IMR-90 (cell line): ENCODE measurements at regions not wholly inside any gene's neighbourhood (a gene's known extent, or its start where the extent isn't known, plus 50 kb on each side); places are given as distances from the start of the nearest gene placed in this dataset.

Source experiments
- ATAC-seq: fragments of 200-7000 bp; cut with Tn5 transposase; 2 replicates; pipeline ENCODE4 v1.9.1; 2020; ENCODE audit warnings: low read depth, mild to moderate bottlenecking, moderate library complexity
- BruUV-seq: library from RNA; stranded (reverse); fragments of 400-500 nt; replicated peaks from 2 replicates; lab custom pipeline; 2021; lab: Mats Ljungman, UMichigan
- CTCF ChIA-PET: fragments of 300-600 bp; formaldehyde crosslinking; extraction: SDS; loops from one replicate; lab custom pipeline; 2021; ENCODE audit warnings: antibody characterized with exemption; lab: Yijun Ruan, JAX
- POLR2A ChIA-PET: fragments of 300-600 bp; sonication (Branson Sonifier 250); formaldehyde crosslinking; loops from one replicate; lab custom pipeline; 2022; ENCODE audit warnings: antibody characterized with exemption; ENCODE audit not compliant: unreplicated experiment; lab: Charles Lee
- DNase-seq: peaks from one replicate; pipeline ENCODE4 v3.0.0; 2013
- H2AFZ ChIP-seq: replicated peaks from 2 replicates; pipeline ENCODE3; 2013; ENCODE audit warnings: low read length, mild to moderate bottlenecking; ENCODE audit not compliant: poor library complexity
- H2AK5ac ChIP-seq: 2 replicates; pipeline ENCODE4 v1.6.1; 2013; ENCODE audit warnings: low read depth, low read length, inconsistent platforms
- H2AK9ac ChIP-seq: replicated peaks from 2 replicates; pipeline ENCODE3; 2013; ENCODE audit warnings: mild to moderate bottlenecking, low read depth, low read length, moderate library complexity; ENCODE audit not compliant: poor library complexity
- H2BK120ac ChIP-seq: 2 replicates; pipeline ENCODE4 v1.6.1; 2013; ENCODE audit warnings: low read depth, low read length, inconsistent platforms
- H2BK15ac ChIP-seq: 3 replicates; pipeline ENCODE4 v1.6.1; 2013; ENCODE audit warnings: low read depth, low read length, inconsistent platforms
- H2BK20ac ChIP-seq: 2 replicates; pipeline ENCODE4 v1.6.1; 2013; ENCODE audit warnings: low read depth, mild to moderate bottlenecking, inconsistent platforms, low read length, moderate library complexity
- H2BK5ac ChIP-seq: 2 replicates; pipeline ENCODE4 v1.6.1; 2013; ENCODE audit warnings: mild to moderate bottlenecking, low read depth, low read length, inconsistent platforms; ENCODE audit not compliant: poor library complexity, severe bottlenecking
- H3K14ac ChIP-seq: replicated peaks from 2 replicates; pipeline ENCODE4 v1.6.1; 2013; ENCODE audit warnings: low read depth, low read length, inconsistent platforms
- H3K18ac ChIP-seq: 2 replicates; pipeline ENCODE4 v1.6.1; 2013; ENCODE audit warnings: low read depth, low read length, control low read depth
- H3K23ac ChIP-seq: 2 replicates; pipeline ENCODE4 v1.6.1; 2013; ENCODE audit warnings: low read depth, low read length, inconsistent platforms
- H3K27ac ChIP-seq: 2 replicates; pipeline ENCODE4 v1.5.1; 2013; ENCODE audit warnings: mild to moderate bottlenecking, control low read depth, low read length; ENCODE audit not compliant: insufficient read depth
- H3K27me3 ChIP-seq: 2 replicates; pipeline ENCODE4 v1.6.1; 2013; ENCODE audit warnings: low read length; ENCODE audit not compliant: control insufficient read depth, insufficient read depth
- H3K36me3 ChIP-seq: 2 replicates; pipeline ENCODE4 v1.6.1; 2013; ENCODE audit warnings: low read length, mixed read lengths; ENCODE audit not compliant: control insufficient read depth, insufficient read depth
- H3K4ac ChIP-seq: 2 replicates; pipeline ENCODE4 v1.6.1; 2013; ENCODE audit warnings: low read depth, low read length, inconsistent platforms
- H3K4me1 ChIP-seq: 2 replicates; pipeline ENCODE4 v1.6.1; 2013; ENCODE audit warnings: low read length, mixed read lengths; ENCODE audit not compliant: control insufficient read depth, insufficient read depth
- H3K4me2 ChIP-seq: 2 replicates; pipeline ENCODE4 v1.6.1; 2013; ENCODE audit warnings: low read depth, mild to moderate bottlenecking, control low read depth, low read length, moderate library complexity
- H3K4me3 ChIP-seq: 2 replicates; pipeline ENCODE4 v1.5.1; 2013; ENCODE audit warnings: low read depth, mild to moderate bottlenecking, control low read depth, low read length, moderate library complexity; ENCODE audit not compliant: insufficient read depth
- H3K56ac ChIP-seq: 2 replicates; pipeline ENCODE4 v1.6.1; 2013; ENCODE audit warnings: low read length, inconsistent platforms; ENCODE audit not compliant: insufficient read depth; ENCODE audit errors: extremely low read depth
- H3K79me1 ChIP-seq, 2 experiments: 2 replicates each; pipeline ENCODE4 v1.6.1; 2013; ENCODE audit warnings: low read length in 2 of 2, inconsistent platforms in 1 of 2, low read depth in 1 of 2
- H3K9ac ChIP-seq: 2 replicates; pipeline ENCODE4 v1.6.1; 2013; ENCODE audit warnings: low read depth, low read length, control low read depth
- H3K9me1 ChIP-seq: 2 replicates; pipeline ENCODE4 v1.6.1; 2013; ENCODE audit warnings: low read length, inconsistent platforms; ENCODE audit not compliant: insufficient read depth
- H3K9me3 ChIP-seq: 2 replicates; pipeline ENCODE4 v1.6.1; 2013; ENCODE audit warnings: low read length; ENCODE audit not compliant: control insufficient read depth, insufficient read depth
- H4K20me1 ChIP-seq: 2 replicates; pipeline ENCODE4 v1.6.1; 2013; ENCODE audit warnings: low read length, inconsistent platforms; ENCODE audit not compliant: insufficient read depth
- H4K5ac ChIP-seq: 2 replicates; pipeline ENCODE4 v1.6.1; 2013; ENCODE audit warnings: mild to moderate bottlenecking, low read depth, low read length, control low read depth
- H4K8ac ChIP-seq, 2 experiments: 2 replicates each; pipeline ENCODE4 v1.6.1; 2013; ENCODE audit warnings: low read depth in 2 of 2, low read length in 2 of 2, control low read depth in 1 of 2, inconsistent platforms in 1 of 2
- H4K91ac ChIP-seq: 2 replicates; pipeline ENCODE4 v1.6.1; 2013; ENCODE audit warnings: low read depth, low read length, inconsistent platforms; ENCODE audit not compliant: insufficient read depth
- BHLHE40 ChIP-seq: fragments of 150-350 bp; IDR thresholded peaks from 2 replicates; pipeline ENCODE4 v1.6.1; 2016; ENCODE audit warnings: mild to moderate bottlenecking, low read depth, low read length
- CEBPB ChIP-seq: IDR thresholded peaks from 2 replicates; pipeline ENCODE4 v1.6.1; 2012; ENCODE audit warnings: low read depth, low read length, improper control_type of control experiment
- CHD1 ChIP-seq: IDR thresholded peaks from 2 replicates; pipeline ENCODE4 v1.6.1; 2012; ENCODE audit warnings: low read depth, low read length, improper control_type of control experiment
- FOS ChIP-seq: fragments of 150-350 bp; IDR thresholded peaks from 2 replicates; pipeline ENCODE4 v1.6.1; 2016; ENCODE audit warnings: low read depth, low read length
- MAFK ChIP-seq: IDR thresholded peaks from 2 replicates; pipeline ENCODE4 v1.6.1; 2012; ENCODE audit warnings: low read depth, low read length, improper control_type of control experiment
- MAZ ChIP-seq: IDR thresholded peaks from 2 replicates; pipeline ENCODE4 v1.6.1; 2012; ENCODE audit warnings: low read depth, mild to moderate bottlenecking, low read length, improper control_type of control experiment, moderate library complexity, borderline replicate concordance
- MXI1 ChIP-seq: IDR thresholded peaks from 2 replicates; pipeline ENCODE4 v1.6.1; 2012; ENCODE audit warnings: low read depth, mild to moderate bottlenecking, low read length, moderate library complexity, borderline replicate concordance
- NFE2L2 ChIP-seq: fragments of 150-350 bp; IDR thresholded peaks from 2 replicates; pipeline ENCODE4 v1.6.1; 2016; ENCODE audit warnings: low read depth, mild to moderate bottlenecking, low read length
- POLR2A ChIP-seq: IDR thresholded peaks from 2 replicates; pipeline ENCODE4 v1.6.1; 2012; ENCODE audit warnings: mild to moderate bottlenecking, low read depth, low read length
- RAD21 ChIP-seq: IDR thresholded peaks from 2 replicates; pipeline ENCODE4 v1.6.1; 2012; ENCODE audit warnings: low read length, improper control_type of control experiment
- RCOR1 ChIP-seq: IDR thresholded peaks from 2 replicates; pipeline ENCODE4 v1.6.1; 2012; ENCODE audit warnings: mild to moderate bottlenecking, low read length, improper control_type of control experiment; ENCODE audit not compliant: insufficient replicate concordance
- RFX5 ChIP-seq: IDR thresholded peaks from 2 replicates; pipeline ENCODE4 v1.8.0; 2012; ENCODE audit warnings: low read depth, mild to moderate bottlenecking, low read length, moderate library complexity
- SMC3 ChIP-seq: fragments of 150-350 bp; IDR thresholded peaks from 2 replicates; pipeline ENCODE4 v1.6.1; 2016; ENCODE audit warnings: low read depth, mild to moderate bottlenecking, antibody characterized with exemption, low read length, moderate library complexity
- WGBS, 2 experiments: methylation state at CpG; one replicate each; pipeline versions ENCODE4 v1.1.5 to v1.1.7; 2013; ENCODE audit warnings: missing lambda C conversion rate in 2 of 2; ENCODE audit not compliant: insufficient read length in 1 of 2; ENCODE audit errors: extremely low coverage in 2 of 2; 5-methylcytosine and 5-hydroxymethylcytosine counted together
- dilution Hi-C: fragments of 300-500 bp; cut with HindIII; formaldehyde crosslinking; loops from one replicate; pipeline ENCODE4 v1.14.3; 2018; ENCODE audit warnings: low sequenced_read_pairs; ENCODE audit not compliant: unreplicated experiment
- in situ Hi-C: fragments of 300-500 bp; cut with MboI; formaldehyde crosslinking; loops from 3 replicates; pipeline ENCODE4 v1.14.3; 2019; ENCODE audit warnings: low sequenced_read_pairs, inconsistent platforms, mixed read lengths
- intact Hi-C: fragments of 100-400 bp; cut with micrococcal nuclease; formaldehyde crosslinking; loops from 2 replicates; pipeline ENCODE4 v1.10.0; 2022
- TF ChIP-seq, protein P1 (sequence below): conservative IDR thresholded peaks from 2 replicates; pipeline ENCODE4 v1.5.1; 2012; ENCODE audit warnings: mild to moderate bottlenecking, low read depth, low read length, improper control_type of control experiment
- TF ChIP-seq, protein P2 (sequence below): fragments of 150-350 bp; IDR thresholded peaks from 2 replicates; pipeline ENCODE4 v1.6.1; 2016; ENCODE audit warnings: low read depth, mild to moderate bottlenecking, low read length, moderate library complexity, borderline replicate concordance
- TF ChIP-seq, protein P3 (sequence below): fragments of 150-350 bp; IDR thresholded peaks from 2 replicates; pipeline ENCODE4 v1.6.1; 2017; ENCODE audit warnings: mild to moderate bottlenecking, antibody characterized with exemption, low read length, low read depth

DNA sequence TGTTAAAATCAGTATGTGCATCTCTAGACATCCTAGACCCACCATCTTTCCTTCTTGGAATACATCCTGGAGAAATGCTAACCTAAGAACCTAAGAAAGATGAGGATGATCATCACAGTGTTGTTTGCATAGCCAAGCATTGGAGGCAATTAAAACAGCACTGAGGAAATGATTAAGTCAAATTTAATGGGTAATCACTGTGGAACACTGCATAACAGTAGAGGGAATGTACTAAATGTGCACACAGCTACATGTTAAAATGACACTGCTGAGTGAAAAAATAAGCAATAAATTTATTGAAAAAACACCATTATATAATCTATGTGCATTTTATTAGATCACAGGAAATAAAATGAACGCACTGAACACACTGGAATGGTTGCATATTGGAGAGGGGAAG lies 987.1 kb upstream of the SEL1L start:
- no peaks in the 10 kb centered on the region for H3K4me1 ChIP-seq
- no peak overlapping the region for H2BK20ac ChIP-seq
- H3K9ac ChIP-seq: no peak overlapping the region
- no peak overlapping the region for H3K23ac ChIP-seq
- no peak overlapping the region for H4K5ac ChIP-seq
- no CpG with 5 or more reads among the region's 1 CpG for WGBS, 2 experiments
- H3K14ac ChIP-seq: no peak overlapping the region
- POLR2A ChIA-PET: no interaction called here
- no peak overlapping the region for H2AK5ac ChIP-seq
- H2BK15ac ChIP-seq: no peak overlapping the region
- CTCF ChIA-PET: no interaction called here
- in situ Hi-C loops: no loop called here
- H3K18ac ChIP-seq: no peak overlapping the region
- no peak overlapping the region for H3K27ac ChIP-seq
- no peak overlapping the region for H4K91ac ChIP-seq
- H4K8ac ChIP-seq: no peak overlapping the region
- H3K27me3 ChIP-seq: no peaks in the 10 kb centered on the region
- H3K56ac ChIP-seq: no peak overlapping the region
- no peaks in the 10 kb centered on the region for H3K79me1 ChIP-seq
- intact Hi-C loops: no loop called here
- H4K20me1 ChIP-seq: no peaks in the 10 kb centered on the region
- H3K4me2 ChIP-seq: no peak overlapping the region
- no peak overlapping the region for H2AK9ac ChIP-seq
- BruUV-seq: no TSS peak
- H3K9me3 ChIP-seq: no peaks in the 10 kb centered on the region; the same call in 1 of the 2 replicates
- H3K4ac ChIP-seq: no peak overlapping the region
- no peaks in the 10 kb centered on the region for H3K36me3 ChIP-seq
- TF ChIP-seq BHLHE40: no peak
- no peak for TF ChIP-seq MAZ
- TF ChIP-seq RCOR1: no peak
- TF ChIP-seq, protein P1, sequence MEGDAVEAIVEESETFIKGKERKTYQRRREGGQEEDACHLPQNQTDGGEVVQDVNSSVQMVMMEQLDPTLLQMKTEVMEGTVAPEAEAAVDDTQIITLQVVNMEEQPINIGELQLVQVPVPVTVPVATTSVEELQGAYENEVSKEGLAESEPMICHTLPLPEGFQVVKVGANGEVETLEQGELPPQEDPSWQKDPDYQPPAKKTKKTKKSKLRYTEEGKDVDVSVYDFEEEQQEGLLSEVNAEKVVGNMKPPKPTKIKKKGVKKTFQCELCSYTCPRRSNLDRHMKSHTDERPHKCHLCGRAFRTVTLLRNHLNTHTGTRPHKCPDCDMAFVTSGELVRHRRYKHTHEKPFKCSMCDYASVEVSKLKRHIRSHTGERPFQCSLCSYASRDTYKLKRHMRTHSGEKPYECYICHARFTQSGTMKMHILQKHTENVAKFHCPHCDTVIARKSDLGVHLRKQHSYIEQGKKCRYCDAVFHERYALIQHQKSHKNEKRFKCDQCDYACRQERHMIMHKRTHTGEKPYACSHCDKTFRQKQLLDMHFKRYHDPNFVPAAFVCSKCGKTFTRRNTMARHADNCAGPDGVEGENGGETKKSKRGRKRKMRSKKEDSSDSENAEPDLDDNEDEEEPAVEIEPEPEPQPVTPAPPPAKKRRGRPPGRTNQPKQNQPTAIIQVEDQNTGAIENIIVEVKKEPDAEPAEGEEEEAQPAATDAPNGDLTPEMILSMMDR: no peak
- TF ChIP-seq, protein P2, sequence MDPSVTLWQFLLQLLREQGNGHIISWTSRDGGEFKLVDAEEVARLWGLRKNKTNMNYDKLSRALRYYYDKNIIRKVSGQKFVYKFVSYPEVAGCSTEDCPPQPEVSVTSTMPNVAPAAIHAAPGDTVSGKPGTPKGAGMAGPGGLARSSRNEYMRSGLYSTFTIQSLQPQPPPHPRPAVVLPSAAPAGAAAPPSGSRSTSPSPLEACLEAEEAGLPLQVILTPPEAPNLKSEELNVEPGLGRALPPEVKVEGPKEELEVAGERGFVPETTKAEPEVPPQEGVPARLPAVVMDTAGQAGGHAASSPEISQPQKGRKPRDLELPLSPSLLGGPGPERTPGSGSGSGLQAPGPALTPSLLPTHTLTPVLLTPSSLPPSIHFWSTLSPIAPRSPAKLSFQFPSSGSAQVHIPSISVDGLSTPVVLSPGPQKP: no peak
- no peak for TF ChIP-seq CEBPB
- no peak for TF ChIP-seq MXI1
- no peak for TF ChIP-seq SMC3
- no peak for TF ChIP-seq MAFK
- TF ChIP-seq RAD21: no peak
- TF ChIP-seq FOS: no peak
- TF ChIP-seq RFX5: no peak
- TF ChIP-seq, protein P3, sequence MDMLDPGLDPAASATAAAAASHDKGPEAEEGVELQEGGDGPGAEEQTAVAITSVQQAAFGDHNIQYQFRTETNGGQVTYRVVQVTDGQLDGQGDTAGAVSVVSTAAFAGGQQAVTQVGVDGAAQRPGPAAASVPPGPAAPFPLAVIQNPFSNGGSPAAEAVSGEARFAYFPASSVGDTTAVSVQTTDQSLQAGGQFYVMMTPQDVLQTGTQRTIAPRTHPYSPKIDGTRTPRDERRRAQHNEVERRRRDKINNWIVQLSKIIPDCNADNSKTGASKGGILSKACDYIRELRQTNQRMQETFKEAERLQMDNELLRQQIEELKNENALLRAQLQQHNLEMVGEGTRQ: no peak
- TF ChIP-seq NFE2L2: no peak
- no peak for TF ChIP-seq POLR2A
- no peak for TF ChIP-seq CHD1
- no peak overlapping the region for H2BK120ac ChIP-seq
- no peak overlapping the region for H2BK5ac ChIP-seq
- no peaks in the 10 kb centered on the region for H3K9me1 ChIP-seq
- dilution Hi-C loops: no loop called here
- H3K4me3 ChIP-seq: no peak overlapping the region
- H2AFZ ChIP-seq: no peak overlapping the region
- DNase-seq (no peak), ATAC-seq (no peak)
